Bronchial epithelial cell (primary cell): ENCODE measurements at regions not wholly inside any gene's neighbourhood (a gene's known extent, or its start where the extent isn't known, plus 50 kb on each side); places are given as distances from the start of the nearest gene placed in this dataset.

Experiments
- DNase-seq: peaks from one replicate; pipeline ENCODE4 v3.0.0-alpha.2; 2010; ENCODE audit warnings: low read depth
- FAIRE-seq: peaks from 2 replicates; lab custom pipeline; 2011; peaks lifted over from hg19 to GRCh38; lab: Jason Lieb, UNC
- H3K27me3 ChIP-seq: 2 replicates; pipeline ENCODE4 v1.5.1; 2011; ENCODE audit warnings: low read length; ENCODE audit not compliant: control insufficient read depth, insufficient read depth
- H3K36me3 ChIP-seq: 2 replicates; pipeline ENCODE4 v1.5.1; 2011; ENCODE audit warnings: low read length; ENCODE audit not compliant: control insufficient read depth, insufficient read depth
- H3K4me3 ChIP-seq: 2 replicates; pipeline ENCODE4 v1.5.1; 2011; ENCODE audit warnings: mild to moderate bottlenecking, low read depth, low read length, control low read depth
- TF ChIP-seq, protein P1 (sequence below): IDR thresholded peaks from 2 replicates; pipeline ENCODE4 v1.5.1; 2011; ENCODE audit warnings: mild to moderate bottlenecking, moderate library complexity, low read length, control low read depth, inconsistent platforms; ENCODE audit not compliant: insufficient read depth, severe bottlenecking

DNA sequence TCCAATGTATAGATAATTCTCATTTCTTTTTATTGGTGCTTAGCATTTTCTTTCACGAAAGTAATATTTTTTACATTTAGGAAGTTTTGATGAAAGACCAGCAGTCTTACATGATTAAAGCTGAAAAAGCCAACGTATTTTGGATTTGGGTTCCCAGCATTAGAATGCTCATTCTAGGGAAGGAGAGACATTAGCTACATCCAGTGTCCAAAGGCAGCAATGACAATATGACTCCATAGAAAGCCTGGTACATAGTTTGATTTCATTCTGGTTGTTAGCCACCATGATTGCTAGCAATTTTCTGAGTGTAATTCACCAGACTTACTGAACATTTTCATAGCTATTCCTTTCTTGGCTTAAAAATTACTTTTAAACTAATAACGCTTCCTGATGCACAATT is 1397.5 kb downstream of the PCDH7 start:
- no peak for DNase-seq

DNA sequence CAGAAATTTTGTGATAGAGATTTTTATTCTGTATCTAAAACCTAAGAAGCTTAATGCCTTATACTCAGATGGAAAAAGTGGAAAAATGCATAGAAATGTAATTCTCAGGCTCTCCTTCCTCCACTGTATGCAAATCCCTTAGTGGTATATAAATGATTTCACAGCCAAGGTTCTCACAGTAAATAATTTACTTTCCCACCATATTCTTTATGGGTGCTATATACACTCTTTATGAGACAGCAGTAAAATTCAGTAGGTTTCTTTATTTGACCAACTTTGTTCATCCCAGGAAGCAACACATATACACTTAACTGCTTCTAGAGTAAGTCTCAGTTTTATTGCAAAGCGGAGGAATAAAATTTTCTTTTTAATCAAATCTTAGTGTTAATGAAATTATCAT is 1399.7 kb downstream of the PCDH7 start:
- FAIRE-seq (no peak), DNase-seq (no peak)
- no peaks in the 10 kb centered on the region for H3K27me3 ChIP-seq
- H3K36me3 ChIP-seq, result no peaks in the 10 kb centered on the region
- H3K4me3 ChIP-seq, result no peak overlapping the region
- TF ChIP-seq, protein P1, sequence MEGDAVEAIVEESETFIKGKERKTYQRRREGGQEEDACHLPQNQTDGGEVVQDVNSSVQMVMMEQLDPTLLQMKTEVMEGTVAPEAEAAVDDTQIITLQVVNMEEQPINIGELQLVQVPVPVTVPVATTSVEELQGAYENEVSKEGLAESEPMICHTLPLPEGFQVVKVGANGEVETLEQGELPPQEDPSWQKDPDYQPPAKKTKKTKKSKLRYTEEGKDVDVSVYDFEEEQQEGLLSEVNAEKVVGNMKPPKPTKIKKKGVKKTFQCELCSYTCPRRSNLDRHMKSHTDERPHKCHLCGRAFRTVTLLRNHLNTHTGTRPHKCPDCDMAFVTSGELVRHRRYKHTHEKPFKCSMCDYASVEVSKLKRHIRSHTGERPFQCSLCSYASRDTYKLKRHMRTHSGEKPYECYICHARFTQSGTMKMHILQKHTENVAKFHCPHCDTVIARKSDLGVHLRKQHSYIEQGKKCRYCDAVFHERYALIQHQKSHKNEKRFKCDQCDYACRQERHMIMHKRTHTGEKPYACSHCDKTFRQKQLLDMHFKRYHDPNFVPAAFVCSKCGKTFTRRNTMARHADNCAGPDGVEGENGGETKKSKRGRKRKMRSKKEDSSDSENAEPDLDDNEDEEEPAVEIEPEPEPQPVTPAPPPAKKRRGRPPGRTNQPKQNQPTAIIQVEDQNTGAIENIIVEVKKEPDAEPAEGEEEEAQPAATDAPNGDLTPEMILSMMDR, result no peak

More for the DNA sequence above, 1397.5 kb downstream of the PCDH7 start:
- Histone ChIP-seq H3K4me3 (no peak overlapping the region), H3K36me3 (no peaks in the 10 kb centered on the region), H3K27me3 (no peaks in the 10 kb centered on the region)
- TF ChIP-seq, protein P1, result peak; percentile 9
- FAIRE-seq, result no peak

DNA sequence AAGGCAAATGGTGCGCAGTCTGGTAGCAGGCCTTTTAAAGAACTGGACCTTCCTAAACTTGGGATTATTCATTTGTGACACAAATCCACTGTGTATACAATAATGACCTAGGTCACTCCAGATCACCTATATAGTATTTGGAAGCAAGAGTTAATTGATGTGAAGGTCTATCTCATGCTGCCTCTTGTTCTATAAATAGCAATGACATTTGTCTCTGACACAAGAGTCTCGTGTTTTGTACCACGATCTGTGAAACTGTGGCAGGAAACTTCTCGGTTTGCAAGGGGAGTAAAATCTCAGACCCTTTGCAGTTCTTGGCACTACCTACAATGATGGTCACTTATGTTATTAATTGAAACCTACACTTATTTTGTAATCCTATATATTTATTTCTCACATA is 1408.4 kb downstream of the PCDH7 start:
- FAIRE-seq (no peak), DNase-seq (no peak)
- Histone ChIP-seq H3K36me3 (no peaks in the 10 kb centered on the region), H3K4me3 (no peak overlapping the region), H3K27me3 (no peaks in the 10 kb centered on the region)
- TF ChIP-seq, protein P1, result no peak

DNA sequence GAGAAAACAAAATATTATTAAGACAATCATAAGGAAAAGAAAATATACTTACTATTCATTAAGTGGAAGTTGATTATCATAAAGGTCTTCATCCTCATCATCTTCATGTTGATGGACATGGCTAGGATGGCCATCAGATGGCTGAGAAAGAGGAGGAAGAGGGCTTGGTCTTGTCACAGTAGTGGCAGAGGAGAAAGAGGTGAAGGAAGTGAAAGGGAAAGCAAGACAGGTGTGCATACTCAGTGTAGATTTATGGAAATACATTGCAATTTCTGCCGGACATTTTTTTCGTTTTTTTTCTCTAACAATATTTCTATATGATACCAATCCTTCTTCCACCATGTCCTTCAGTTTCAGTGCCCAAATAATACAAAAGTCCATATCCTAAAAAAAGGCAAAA is 1409.8 kb downstream of the PCDH7 start:
- H3K4me3 ChIP-seq, result no peak overlapping the region
- no peak for FAIRE-seq
- TF ChIP-seq, protein P1, result no peak

DNA sequence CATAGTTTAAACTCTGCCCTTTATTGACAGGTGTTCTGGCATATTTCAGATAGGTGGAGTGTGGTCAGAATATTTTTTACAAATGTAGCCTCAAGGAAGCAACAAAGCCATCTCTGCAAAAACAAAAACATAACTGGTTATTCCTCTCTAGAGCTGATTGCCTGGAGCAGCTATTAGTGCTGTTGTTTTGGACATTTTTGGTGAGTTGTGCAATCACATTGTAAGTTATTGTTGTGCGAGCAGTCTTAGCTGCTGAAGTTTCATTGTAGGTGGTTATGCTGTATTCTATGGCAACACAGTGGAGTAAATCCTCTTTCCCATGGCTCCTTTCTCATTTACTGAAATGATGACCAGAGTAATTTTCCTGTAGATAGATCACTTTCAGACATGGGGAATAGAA is 1413.0 kb downstream of the PCDH7 start:
- FAIRE-seq (no peak), DNase-seq (peak; percentile 61)
- Histone ChIP-seq H3K36me3 (no peaks in the 10 kb centered on the region), H3K4me3 (no peak overlapping the region), H3K27me3 (no peaks in the 10 kb centered on the region)
- TF ChIP-seq, protein P1, result no peak

More for the DNA sequence above, 1409.8 kb downstream of the PCDH7 start:
- Histone ChIP-seq H3K36me3 (no peaks in the 10 kb centered on the region), H3K27me3 (no peaks in the 10 kb centered on the region)
- DNase-seq, result no peak

DNA sequence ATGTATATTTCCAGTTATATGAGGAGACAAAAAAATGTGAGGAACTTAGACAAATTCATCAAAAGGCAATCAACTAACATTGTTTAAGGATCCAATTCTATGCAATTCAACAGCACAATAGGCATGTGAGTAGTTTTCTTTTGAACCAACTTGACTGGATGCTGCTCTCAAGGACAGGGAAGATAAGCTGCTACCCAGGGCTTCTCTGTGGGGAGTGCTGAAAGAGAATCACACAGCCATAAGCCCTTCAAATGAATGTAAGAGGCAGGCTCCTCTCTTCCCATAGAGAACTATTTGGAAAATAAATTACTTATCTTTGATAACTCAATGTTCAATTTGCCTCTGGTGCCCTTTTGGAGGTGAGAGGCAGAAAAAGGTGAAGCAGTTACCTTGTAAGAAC is 1413.6 kb downstream of the PCDH7 start:
- FAIRE-seq, result no peak
- Histone ChIP-seq H3K27me3 (no peaks in the 10 kb centered on the region), H3K4me3 (no peak overlapping the region), H3K36me3 (no peaks in the 10 kb centered on the region)
- TF ChIP-seq, protein P1, result no peak
- no peak for DNase-seq
